CD4-positive, CD25-positive, alpha-beta regulatory T cell (primary cell): ENCODE measurements at regions not wholly inside any gene's neighbourhood (a gene's known extent, or its start where the extent isn't known, plus 50 kb on each side); places are given as distances from the start of the nearest gene placed in this dataset.

Source experiments
- ATAC-seq, 2 donors: fragments of 150-1000 bp; cut with Tn5 transposase; one replicate each; pipeline ENCODE4 v1.10.0; 2021; ENCODE audit warnings: low read depth in 2 of 2, moderate number of reproducible peaks in 2 of 2, moderate library complexity in 1 of 2
- DNase-seq, 3 donors: peaks; one replicate each; pipeline versions ENCODE4 v3.0.0 to v3.0.0-alpha.2; 2012 to 2022; ENCODE audit warnings: mixed read lengths in 1 of 3
- H3K27ac ChIP-seq: one replicate; pipeline ENCODE4 v1.7.0; 2013; ENCODE audit warnings: mild to moderate bottlenecking, low read length; ENCODE audit not compliant: insufficient read depth, poor library complexity, severe bottlenecking
- H3K27me3 ChIP-seq: one replicate; pipeline ENCODE4 v1.7.0; 2013; ENCODE audit warnings: low read length; ENCODE audit not compliant: control insufficient read depth, insufficient read depth
- H3K36me3 ChIP-seq: one replicate; pipeline ENCODE4 v1.7.0; 2013; ENCODE audit warnings: mild to moderate bottlenecking, low read length, moderate library complexity; ENCODE audit not compliant: control insufficient read depth, insufficient read depth
- H3K4me1 ChIP-seq: 2 replicates; pipeline ENCODE4 v1.7.0; 2013; ENCODE audit warnings: mild to moderate bottlenecking, low read length; ENCODE audit not compliant: insufficient read depth, control insufficient read depth, poor library complexity, severe bottlenecking
- H3K4me3 ChIP-seq: one replicate; pipeline ENCODE4 v1.7.0; 2013; ENCODE audit warnings: low read depth, mild to moderate bottlenecking, low read length, moderate library complexity
- H3K9me3 ChIP-seq, 2 experiments: 1 replicate in 1 of 2; 2 replicates in 1 of 2; pipeline ENCODE4 v1.7.0; 2013; ENCODE audit warnings: low read length in 2 of 2, mild to moderate bottlenecking in 1 of 2, moderate library complexity in 1 of 2; ENCODE audit not compliant: control insufficient read depth in 2 of 2
- H3K27ac Mint-ChIP-seq, 3 donors: one replicate each; pipeline ENCODE4 v1.8.0; 2020 to 2022; ENCODE audit warnings: mild to moderate bottlenecking in 3 of 3, mixed read lengths in 3 of 3, moderate library complexity in 2 of 3
- H3K27me3 Mint-ChIP-seq: one replicate; pipeline ENCODE4 v1.8.0; 2022; ENCODE audit warnings: mild to moderate bottlenecking, mixed read lengths
- H3K36me3 Mint-ChIP-seq: one replicate; pipeline ENCODE4 v1.8.0; 2020; ENCODE audit warnings: mixed read lengths
- H3K4me1 Mint-ChIP-seq, 4 donors: one replicate each; pipeline ENCODE4 v1.8.0; 2020 to 2022; ENCODE audit warnings: mixed read lengths in 4 of 4, mild to moderate bottlenecking in 1 of 4
- H3K4me3 Mint-ChIP-seq, 4 donors: one replicate each; pipeline ENCODE4 v1.8.0; 2020 to 2022; ENCODE audit warnings: mild to moderate bottlenecking in 4 of 4, mixed read lengths in 4 of 4, moderate library complexity in 3 of 4
- H3K9me3 Mint-ChIP-seq, 7 donors: one replicate each; pipeline ENCODE4 v1.8.0; 2020 to 2022; ENCODE audit warnings: mixed read lengths in 7 of 7, mild to moderate bottlenecking in 3 of 7, moderate library complexity in 2 of 7

DNA sequence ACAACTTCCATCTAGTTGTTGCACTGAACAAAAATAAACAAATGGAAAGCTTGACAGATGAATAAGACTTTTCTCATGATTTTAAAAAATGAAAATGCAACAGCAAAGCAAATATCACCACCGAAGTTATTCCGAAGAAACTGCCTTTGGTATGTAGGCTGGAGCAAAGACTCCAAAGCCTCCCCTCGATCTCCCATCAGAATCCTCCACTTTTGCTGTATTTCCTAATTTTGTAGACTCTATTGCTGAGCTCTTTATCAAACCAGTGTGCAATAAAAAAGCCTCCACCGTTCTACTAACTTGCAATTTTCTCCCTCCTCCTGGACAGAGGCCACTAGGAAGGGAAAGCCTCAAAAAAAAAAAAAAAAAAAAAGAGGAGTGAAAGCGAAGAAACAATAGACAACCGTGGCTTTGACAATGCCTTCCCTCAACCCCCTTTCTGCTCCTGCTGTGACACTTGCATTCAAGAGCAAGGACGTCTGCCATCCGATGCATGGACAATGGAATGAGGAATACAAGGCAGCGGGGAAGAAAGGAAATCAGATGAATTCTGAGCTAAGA is 190.9 kb upstream of the BLID start:
- Histone ChIP-seq H3K4me1 (no peaks in the 10 kb centered on the region), H3K36me3 (no peaks in the 10 kb centered on the region), H3K27me3 (peaks cover 2% of the 10 kb centered on the region), H3K4me3 (no peak overlapping the region), H3K9me3 (no peaks in the 10 kb centered on the region), H3K27ac (no peak overlapping the region)
- DNase-seq (no peak), ATAC-seq (no peak)
- H3K9me3 Mint-ChIP-seq = peaks cover 0 to 1% (median 0%) of the 10 kb centered on the region in 7 donors
- no peaks in the 10 kb centered on the region for H3K27me3 Mint-ChIP-seq
- H3K27ac Mint-ChIP-seq = no peak overlapping the region
- no peak overlapping the region for H3K4me3 Mint-ChIP-seq
- no peaks in the 10 kb centered on the region for H3K4me1 Mint-ChIP-seq
- H3K36me3 Mint-ChIP-seq = no peaks in the 10 kb centered on the region

DNA sequence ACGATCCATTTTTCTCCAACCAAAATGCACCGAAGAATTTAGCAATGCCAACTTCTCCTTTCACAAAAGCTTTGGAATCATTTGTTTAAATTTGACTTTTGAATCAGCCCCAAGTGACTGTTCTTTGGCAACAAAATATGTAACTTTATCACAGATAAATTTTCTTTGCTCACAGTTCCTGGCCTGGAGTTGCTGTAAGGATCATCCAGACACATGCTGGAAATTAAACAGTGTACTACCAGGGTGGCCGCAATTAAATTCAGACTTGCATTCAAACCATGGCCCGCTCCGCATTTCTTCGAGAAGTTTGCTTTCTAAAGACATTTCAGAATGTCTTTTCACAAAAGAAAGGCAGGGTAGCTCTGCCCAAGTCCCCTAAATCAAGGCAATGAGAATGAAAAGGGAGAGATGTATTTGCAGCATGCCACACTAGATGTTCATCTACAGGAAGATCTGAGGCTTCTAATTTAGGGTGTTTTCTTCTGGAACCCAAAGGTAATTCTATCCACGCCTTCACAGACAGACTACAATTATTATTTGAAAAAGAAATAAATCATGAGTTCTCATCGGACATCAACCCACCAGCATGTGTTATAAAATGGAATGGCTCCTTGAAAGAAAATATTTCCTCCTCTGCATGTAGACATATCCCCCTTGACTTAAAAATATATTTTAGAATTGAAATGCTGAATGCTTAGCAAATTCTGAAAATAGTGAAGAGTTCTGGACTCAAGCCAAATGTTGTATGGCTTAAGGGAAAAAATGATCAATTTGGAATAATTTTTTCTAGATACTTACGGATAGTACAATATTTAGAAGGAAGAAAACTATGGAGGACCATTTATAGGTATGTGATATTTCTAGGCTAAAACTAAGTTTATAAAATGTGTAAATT is 189.7 kb upstream of the BLID start:
- H3K4me1 Mint-ChIP-seq = no peaks in the 10 kb centered on the region
- no peak overlapping the region for H3K4me3 ChIP-seq
- no peak for DNase-seq
- H3K27me3 ChIP-seq = peaks cover 2% of the 10 kb centered on the region
- H3K36me3 ChIP-seq = no peaks in the 10 kb centered on the region
- H3K9me3 Mint-ChIP-seq = peaks cover 0 to 1% (median 0%) of the 10 kb centered on the region in 7 donors
- no peak overlapping the region for H3K27ac Mint-ChIP-seq
- no peaks in the 10 kb centered on the region for H3K36me3 Mint-ChIP-seq
- no peaks in the 10 kb centered on the region for H3K27me3 Mint-ChIP-seq
- H3K27ac ChIP-seq = no peak overlapping the region
- no peaks in the 10 kb centered on the region for H3K4me1 ChIP-seq
- no peak for ATAC-seq
- no peaks in the 10 kb centered on the region for H3K9me3 ChIP-seq
- H3K4me3 Mint-ChIP-seq = no peak overlapping the region

DNA sequence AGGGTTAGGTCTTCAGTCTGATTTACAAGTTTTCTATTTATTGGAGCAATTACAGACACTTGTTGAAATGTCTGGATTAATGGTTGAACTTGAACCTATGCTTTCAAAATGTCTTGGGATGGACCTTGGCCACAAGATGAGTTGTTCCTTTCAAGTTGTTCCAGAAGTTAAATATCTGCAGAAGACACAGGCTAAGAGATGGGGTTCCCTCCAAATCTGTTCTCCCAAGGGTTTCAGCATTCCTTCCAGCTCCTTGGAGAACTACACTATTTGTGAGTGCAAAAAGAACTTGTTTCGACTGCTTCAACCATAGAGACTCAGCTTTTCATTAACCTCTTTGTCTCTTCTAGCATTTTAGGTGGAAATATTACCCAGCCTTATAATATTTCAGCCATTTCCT is 189.0 kb upstream of the BLID start:
- H3K9me3 Mint-ChIP-seq = peaks cover 0 to 4% (median 2%) of the 10 kb centered on the region in 7 donors
- no peaks in the 10 kb centered on the region for H3K36me3 ChIP-seq
- H3K27ac ChIP-seq = no peak overlapping the region
- H3K9me3 ChIP-seq = no peaks in the 10 kb centered on the region
- ATAC-seq (no peak), DNase-seq (no peak)
- no peaks in the 10 kb centered on the region for H3K4me1 Mint-ChIP-seq
- no peaks in the 10 kb centered on the region for H3K36me3 Mint-ChIP-seq
- H3K4me3 Mint-ChIP-seq = no peak overlapping the region
- no peak overlapping the region for H3K4me3 ChIP-seq
- no peaks in the 10 kb centered on the region for H3K4me1 ChIP-seq
- peaks cover 4% of the 10 kb centered on the region for H3K27me3 Mint-ChIP-seq
- H3K27ac Mint-ChIP-seq = no peak overlapping the region
- H3K27me3 ChIP-seq = peaks cover 2% of the 10 kb centered on the region

DNA sequence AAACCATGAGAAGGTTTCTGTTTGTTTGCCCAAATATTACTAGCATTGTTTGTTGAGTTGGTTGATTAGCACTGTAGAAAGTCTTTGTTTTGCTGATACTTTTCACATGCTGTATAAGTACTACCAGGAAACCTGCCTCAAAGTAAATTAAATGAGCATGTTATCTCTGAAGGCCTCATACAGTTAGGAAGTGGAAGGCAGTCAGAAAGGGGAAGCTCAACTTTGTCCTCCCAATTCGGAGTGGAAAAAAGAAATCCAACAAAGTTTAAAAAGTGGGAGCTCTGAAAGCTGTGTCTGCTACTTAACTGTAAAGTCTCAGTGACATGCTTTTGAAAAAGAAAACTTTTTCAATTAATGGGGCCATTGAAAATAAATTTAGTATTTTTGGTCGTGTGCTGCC is 188.3 kb upstream of the BLID start:
- Mint-ChIP-seq H3K27ac (no peak overlapping the region), H3K9me3 (peaks cover 0 to 8% (median 5%) of the 10 kb centered on the region in 7 donors), H3K4me1 (no peaks in the 10 kb centered on the region), H3K27me3 (peaks cover 5% of the 10 kb centered on the region), H3K36me3 (no peaks in the 10 kb centered on the region), H3K4me3 (no peak overlapping the region)
- peaks cover 2% of the 10 kb centered on the region for H3K27me3 ChIP-seq
- no peak overlapping the region for H3K27ac ChIP-seq
- DNase-seq (no peak), ATAC-seq (no peak)
- H3K4me1 ChIP-seq = no peaks in the 10 kb centered on the region
- no peaks in the 10 kb centered on the region for H3K36me3 ChIP-seq
- H3K4me3 ChIP-seq = no peak overlapping the region
- H3K9me3 ChIP-seq = no peaks in the 10 kb centered on the region

DNA sequence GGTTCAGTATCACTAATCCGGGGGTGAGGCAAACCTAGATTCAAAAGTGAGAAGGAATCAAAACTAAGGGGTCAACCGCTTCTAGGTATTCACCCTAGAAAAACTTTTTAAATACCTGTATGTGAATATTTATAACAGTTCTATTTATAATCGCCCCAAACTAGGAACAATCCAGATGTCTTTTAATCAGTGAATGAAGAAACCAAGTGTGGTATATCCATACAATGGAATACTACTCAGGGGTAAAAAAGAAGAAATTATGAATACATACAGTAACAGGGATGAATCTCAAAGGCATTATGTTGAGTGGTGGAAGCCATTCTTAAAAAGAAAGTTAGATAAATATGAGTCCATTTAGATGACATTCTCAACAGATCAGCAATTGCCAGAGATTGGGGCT is 178.0 kb upstream of the BLID start:
- H3K36me3 Mint-ChIP-seq = no peaks in the 10 kb centered on the region
- no peaks in the 10 kb centered on the region for H3K4me1 Mint-ChIP-seq
- DNase-seq (no peak), ATAC-seq (no peak)
- Histone ChIP-seq H3K4me3 (no peak overlapping the region), H3K9me3 (peaks cover 0 to 2% of the 10 kb centered on the region in 2 experiments), H3K27ac (no peak overlapping the region), H3K36me3 (no peaks in the 10 kb centered on the region), H3K27me3 (no peaks in the 10 kb centered on the region), H3K4me1 (no peaks in the 10 kb centered on the region)
- no peaks in the 10 kb centered on the region for H3K27me3 Mint-ChIP-seq
- H3K4me3 Mint-ChIP-seq = no peak overlapping the region
- H3K27ac Mint-ChIP-seq = no peak overlapping the region
- H3K9me3 Mint-ChIP-seq = peaks cover 0 to 12% (median 8%) of the 10 kb centered on the region in 7 donors

DNA sequence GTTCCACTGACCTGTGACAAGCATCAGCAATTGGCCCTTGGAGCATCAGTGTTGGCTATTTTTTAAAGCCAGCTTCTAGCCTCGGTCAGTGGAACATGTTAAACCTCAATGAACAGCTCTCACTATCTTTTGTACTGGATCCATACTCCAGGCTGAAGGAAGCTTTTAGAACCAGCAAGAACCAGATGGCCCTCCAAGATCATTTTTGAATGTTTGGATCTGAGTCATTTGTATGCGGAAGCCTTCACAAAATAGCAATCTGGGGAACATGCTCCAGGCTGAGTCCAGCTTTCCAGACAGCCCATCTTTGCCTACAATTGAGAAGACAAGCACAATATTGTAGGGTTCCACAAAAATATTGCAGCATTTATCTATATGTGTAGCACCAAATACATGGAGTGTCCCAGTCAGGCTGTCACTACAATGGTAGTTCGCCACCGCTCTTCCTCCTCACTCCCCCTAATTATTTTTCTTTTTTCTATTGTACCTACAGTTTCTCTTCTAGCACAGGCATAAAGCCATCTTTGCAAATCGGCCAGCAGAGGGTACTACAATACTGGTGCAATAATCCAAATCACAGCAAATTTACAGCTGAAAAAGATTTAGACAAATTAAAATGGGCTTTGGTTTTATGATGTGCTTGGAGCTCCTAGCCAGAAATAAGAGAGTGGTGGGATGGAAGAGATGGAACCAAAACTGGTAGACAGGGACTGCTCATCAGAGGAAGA is 177.4 kb upstream of the BLID start:
- Histone ChIP-seq H3K36me3 (no peaks in the 10 kb centered on the region), H3K27me3 (no peaks in the 10 kb centered on the region), H3K27ac (no peak overlapping the region), H3K4me1 (no peaks in the 10 kb centered on the region), H3K4me3 (no peak overlapping the region), H3K9me3 (peaks cover 0 to 2% of the 10 kb centered on the region in 2 experiments)
- no peaks in the 10 kb centered on the region for H3K4me1 Mint-ChIP-seq
- no peak overlapping the region for H3K4me3 Mint-ChIP-seq
- no peaks in the 10 kb centered on the region for H3K27me3 Mint-ChIP-seq
- no peaks in the 10 kb centered on the region for H3K36me3 Mint-ChIP-seq
- DNase-seq (no peak), ATAC-seq (no peak)
- H3K9me3 Mint-ChIP-seq = peaks cover 0 to 10% (median 7%) of the 10 kb centered on the region in 7 donors
- no peak overlapping the region for H3K27ac Mint-ChIP-seq

DNA sequence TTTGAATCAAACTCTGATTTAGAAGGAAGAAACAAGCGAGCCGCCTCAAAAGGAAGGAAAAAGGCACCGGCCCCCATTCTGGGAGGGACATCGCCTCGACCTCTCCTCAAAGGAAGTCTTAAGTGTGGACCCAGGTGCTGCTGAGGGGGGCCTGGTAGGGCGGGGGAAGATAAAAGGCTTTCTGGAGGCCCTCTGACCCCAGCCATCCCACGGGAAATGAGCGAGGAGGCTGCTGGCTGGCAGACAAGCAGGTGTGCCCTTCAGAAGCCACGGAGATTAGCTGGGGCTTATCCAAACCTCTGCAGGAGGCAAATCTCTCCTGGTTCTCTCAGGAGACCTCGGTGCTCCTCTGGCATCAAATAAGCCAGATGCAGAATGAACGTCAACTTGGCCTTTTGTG is 171.4 kb upstream of the BLID start:
- no peaks in the 10 kb centered on the region for H3K36me3 ChIP-seq
- H3K36me3 Mint-ChIP-seq = no peaks in the 10 kb centered on the region
- H3K27ac Mint-ChIP-seq = no peak overlapping the region
- no peaks in the 10 kb centered on the region for H3K27me3 ChIP-seq
- no peak overlapping the region for H3K4me3 Mint-ChIP-seq
- no peaks in the 10 kb centered on the region for H3K4me1 Mint-ChIP-seq
- H3K4me1 ChIP-seq = no peaks in the 10 kb centered on the region
- no peaks in the 10 kb centered on the region for H3K27me3 Mint-ChIP-seq
- no peak overlapping the region for H3K4me3 ChIP-seq
- no peak overlapping the region for H3K27ac ChIP-seq
- DNase-seq (no peak), ATAC-seq (no peak)
- no peaks in the 10 kb centered on the region for H3K9me3 ChIP-seq
- no peaks in the 10 kb centered on the region for H3K9me3 Mint-ChIP-seq
